ENCODE measurements at regions not wholly inside any gene's neighbourhood (a gene's known extent, or its start where the extent isn't known, plus 50 kb on each side); places are given as distances from the start of the nearest gene placed in this dataset.

GRCh38 chr5:168002116-168002515, 289.3 kb upstream of the WWC1 start:
- no peak overlapping the region for H3K4me3 ChIP-seq (ENCODE audit: low read depth, low read length)

DNA sequence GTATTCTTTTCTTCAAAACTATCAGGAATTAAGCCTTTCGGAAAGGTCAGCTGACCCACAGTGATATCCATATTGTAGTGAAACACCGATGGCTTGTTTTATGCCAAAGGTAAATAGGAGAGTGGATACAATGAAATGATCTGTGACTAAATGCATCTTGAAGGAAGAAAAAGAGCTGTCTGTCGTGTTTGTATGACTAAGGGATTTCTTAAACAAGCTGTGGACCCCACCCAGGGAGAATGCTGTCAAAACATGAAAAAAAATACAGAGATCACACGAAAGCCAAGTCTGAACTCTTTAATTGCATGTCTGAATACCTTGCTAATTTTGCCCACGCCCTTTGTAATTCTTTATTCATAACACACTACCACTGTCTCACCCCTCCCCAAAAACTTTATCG, 286.4 kb upstream of the WWC1 start:
- H3K4me3 ChIP-seq (ENCODE audit: low read depth, low read length): no peak overlapping the region

DNA sequence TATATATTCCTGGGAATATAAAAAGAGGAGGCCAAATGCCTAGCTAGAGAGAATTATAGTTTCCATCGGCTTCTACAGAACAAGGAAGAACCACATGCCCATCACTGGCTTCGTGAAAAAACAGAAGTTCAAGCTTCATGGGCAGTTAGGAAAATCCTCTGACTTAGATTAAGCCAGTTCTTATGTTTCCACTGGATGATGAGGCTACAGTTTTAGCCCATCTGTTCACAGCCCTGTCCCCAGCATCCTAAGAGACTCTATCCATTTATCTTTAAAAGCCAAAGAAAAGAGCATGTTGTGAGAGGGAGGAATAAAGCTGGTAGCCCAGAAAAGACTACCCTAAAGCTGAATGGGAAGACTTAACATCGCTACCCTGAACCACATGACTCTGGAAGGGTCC, 285.5 kb upstream of the WWC1 start:
- H3K4me3 ChIP-seq (ENCODE audit: low read depth, low read length): no peak overlapping the region

DNA sequence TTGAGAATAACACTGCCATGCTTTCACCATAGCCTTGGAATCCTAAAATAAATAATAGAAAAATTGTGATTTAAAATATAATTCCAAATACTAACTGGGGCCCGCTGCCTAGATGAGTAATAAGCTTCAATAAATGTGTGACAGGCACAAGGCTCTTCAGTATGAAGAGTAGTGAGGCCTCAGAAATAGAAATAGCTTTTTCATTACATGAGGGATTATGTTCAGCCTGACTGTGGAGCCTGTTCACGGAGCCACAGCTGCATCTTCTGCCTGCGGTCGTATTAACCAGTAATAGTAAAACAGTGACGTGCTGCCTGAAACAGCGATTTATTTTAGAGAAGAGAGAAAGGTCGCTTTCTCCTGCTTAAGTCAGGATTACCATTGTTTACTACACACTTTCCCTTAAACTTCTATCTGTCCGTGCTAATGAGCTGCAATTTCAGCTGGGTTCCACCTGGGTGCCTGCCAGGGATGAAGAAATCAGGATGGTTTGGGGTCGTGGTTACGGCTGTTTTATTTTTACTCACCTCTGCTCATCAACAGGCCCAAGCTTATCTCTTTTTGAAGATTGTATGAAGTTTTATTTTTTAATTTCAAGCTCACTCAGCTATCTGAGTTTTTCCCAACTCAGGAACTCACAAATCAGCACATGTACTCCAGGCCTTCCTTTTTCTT, 284.9 kb upstream of the WWC1 start:
- H3K4me3 ChIP-seq (ENCODE audit: low read depth, low read length): no peak overlapping the region

DNA sequence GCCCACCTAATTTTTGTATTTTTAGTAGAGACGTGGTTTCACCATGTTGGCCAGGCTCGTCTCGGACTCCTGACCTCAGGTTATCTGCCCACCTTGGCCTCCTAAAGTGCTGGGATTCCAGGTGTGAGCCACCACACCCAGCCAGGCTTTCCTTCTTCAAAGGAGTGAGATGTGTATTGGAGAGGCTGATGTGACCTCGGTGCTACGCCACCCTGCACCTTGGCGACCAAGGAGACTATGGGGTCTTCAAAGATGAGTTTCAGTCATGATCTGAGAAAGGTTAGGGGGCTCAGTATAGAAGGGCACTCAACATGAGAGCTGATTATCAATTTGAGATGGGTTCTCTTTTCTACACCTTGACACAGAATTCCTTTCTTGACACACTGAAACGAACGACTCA, 284.2 kb upstream of the WWC1 start:
- no peak overlapping the region for H3K4me3 ChIP-seq (ENCODE audit: low read depth, low read length)

- H3K4me3 ChIP-seq (ENCODE audit: low read depth, low read length): no peak overlapping the region
These were observed 282.9 kb upstream of the WWC1 start for GRCh38 chr5:168008555-168008954.

- H3K4me3 ChIP-seq (ENCODE audit: low read depth, low read length): no peak overlapping the region
These were observed 280.3 kb upstream of the WWC1 start for GRCh38 chr5:168011096-168011495.

DNA sequence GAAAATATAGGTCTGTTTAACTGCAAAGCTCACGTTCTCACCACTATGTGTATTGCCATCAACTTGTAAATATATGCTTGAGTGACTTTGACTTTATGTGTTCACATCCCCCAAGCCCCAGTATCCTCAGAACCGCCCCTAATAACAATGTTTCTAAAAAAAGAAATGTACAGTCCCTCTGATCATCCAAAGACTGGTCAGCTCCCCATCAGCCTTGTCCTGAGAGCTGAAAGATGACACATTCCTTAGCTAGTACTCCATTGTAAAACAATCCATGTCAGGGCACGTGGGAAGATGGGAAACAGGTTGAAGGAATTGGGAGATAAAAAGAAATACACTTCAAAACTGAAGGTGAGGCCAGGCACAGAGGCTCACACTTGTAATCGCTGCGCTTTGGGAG, 279.4 kb upstream of the WWC1 start:
- H3K4me3 ChIP-seq (ENCODE audit: low read depth, low read length): no peak overlapping the region

DNA sequence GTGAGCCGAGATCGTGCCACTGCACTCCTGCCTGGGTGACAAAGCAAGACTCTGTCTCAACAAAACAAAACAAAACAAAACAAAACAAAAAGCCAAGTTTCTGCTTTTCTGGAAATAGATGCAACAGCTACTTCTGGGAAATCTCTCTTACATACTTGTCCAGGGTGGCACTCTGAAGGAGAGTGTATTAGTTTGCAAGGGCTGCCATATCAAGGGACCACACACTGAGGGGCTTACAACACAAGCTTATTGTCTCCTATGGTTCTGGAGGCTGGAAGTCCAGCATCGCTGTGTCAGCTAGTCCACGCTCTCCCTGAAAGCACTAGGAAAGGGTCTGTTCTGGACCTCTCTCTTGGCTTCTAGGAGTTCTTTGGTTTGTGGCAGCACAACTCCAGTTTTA, 277.9 kb upstream of the WWC1 start:
- H3K4me3 ChIP-seq (ENCODE audit: low read depth, low read length): no peak overlapping the region

DNA sequence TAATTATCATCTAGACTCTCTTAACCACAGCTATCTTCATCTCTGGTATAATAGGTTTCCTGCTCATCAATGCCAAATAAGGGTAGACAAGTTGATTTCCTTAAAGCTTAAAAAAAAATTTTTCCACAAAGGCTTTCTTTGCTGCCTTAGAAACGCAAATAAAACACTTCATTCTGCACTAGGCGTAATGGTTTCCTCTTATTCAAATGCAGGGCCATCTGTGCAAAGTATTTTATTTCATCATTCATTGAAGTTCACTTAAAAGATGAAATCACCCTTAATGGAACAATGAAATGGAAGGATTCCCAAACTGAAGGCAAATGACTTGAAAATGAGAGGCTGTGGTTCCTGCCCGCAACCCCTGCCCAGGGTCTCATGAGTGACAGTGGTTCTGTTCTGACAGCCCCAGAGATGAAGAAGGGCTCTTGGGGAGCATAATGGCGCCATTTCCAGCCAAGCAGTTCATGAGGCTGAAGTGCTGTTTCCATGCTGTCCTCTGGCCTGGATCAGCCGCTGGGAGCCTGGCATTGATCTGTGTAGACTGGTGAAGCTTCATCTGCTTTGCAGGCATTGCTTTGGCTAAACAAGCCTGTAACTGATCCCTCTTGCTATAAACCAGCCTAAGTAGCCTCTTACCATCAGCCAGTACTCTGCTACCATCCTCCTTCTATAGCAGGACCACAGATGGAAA, 276.9 kb upstream of the WWC1 start:
- H3K4me3 ChIP-seq (ENCODE audit: low read depth, low read length): no peak overlapping the region

DNA sequence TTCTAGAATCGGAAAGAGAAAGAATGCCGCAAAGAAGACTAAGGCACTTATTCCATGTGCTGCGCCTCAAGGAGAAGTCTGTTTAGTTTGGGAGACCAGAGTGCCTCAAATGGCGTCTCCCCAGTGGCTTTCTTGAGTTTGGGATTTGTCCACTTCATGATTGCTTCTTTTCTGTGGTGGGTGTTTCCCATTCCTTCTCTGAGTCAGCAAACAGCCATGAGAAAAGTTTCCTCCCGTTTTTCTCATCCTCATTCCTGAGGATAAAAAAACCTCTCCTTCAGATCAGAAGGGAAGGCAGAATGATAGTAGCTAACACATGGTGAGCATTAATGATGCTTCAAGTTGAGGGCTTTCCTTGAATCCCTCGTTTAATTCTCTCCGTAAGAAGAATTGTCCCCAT, 275.9 kb upstream of the WWC1 start:
- no peak overlapping the region for H3K4me3 ChIP-seq (ENCODE audit: low read depth, low read length)

- no peak overlapping the region for H3K4me3 ChIP-seq (ENCODE audit: low read depth, low read length)
These were observed 274.1 kb upstream of the WWC1 start for GRCh38 chr5:168017313-168017712.

DNA sequence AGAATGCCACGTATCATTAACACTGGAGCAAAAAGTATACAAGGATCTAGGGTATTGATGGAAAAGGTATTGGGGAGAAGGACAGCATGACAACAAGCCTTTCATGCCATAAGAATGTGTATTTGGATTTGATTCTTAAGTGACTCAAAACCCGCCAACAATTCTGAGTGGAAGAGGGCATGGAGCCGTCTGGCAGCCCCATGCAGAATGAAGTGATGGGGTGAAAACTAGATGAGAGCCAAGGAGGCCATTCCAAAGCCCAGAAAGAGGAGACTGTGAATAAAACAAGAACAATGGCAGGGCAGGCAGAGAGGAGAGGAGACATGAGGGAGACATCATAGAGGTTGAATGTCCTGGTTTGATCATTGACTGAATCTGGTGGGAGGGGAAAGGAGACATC, 272.3 kb upstream of the WWC1 start:
- no peak overlapping the region for H3K4me3 ChIP-seq (ENCODE audit: low read depth, low read length)

GRCh38 chr5:168020542-168021294, 270.7 kb upstream of the WWC1 start:
- H3K4me3 ChIP-seq (ENCODE audit: low read depth, low read length): no peak overlapping the region

- H3K4me3 ChIP-seq (ENCODE audit: low read depth, low read length): no peak overlapping the region
These were observed 268.8 kb upstream of the WWC1 start for GRCh38 chr5:168022446-168023169.

- H3K4me3 ChIP-seq (ENCODE audit: low read depth, low read length): no peak overlapping the region
These were observed 268.3 kb upstream of the WWC1 start for GRCh38 chr5:168023191-168023590.

DNA sequence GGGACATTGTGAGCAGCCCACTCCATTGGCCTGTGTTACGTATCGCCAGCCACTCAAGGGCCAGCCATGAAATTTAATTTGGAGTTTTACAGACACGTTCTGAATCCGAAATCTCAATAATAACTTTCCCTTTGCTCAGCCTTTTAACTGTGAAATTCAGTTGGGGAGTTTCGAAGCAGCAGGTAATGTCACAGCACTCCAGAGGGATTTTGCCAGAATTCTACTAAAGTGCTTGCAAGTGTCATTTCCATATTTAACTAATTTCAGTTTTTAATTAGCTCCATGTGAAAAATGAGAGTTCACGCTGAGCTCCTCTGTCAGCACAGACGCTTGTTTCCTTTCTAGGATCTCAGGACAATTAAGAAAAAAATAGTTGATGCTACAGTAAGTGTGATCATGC, 267.1 kb upstream of the WWC1 start:
- H3K4me3 ChIP-seq (ENCODE audit: low read depth, low read length): no peak overlapping the region

DNA sequence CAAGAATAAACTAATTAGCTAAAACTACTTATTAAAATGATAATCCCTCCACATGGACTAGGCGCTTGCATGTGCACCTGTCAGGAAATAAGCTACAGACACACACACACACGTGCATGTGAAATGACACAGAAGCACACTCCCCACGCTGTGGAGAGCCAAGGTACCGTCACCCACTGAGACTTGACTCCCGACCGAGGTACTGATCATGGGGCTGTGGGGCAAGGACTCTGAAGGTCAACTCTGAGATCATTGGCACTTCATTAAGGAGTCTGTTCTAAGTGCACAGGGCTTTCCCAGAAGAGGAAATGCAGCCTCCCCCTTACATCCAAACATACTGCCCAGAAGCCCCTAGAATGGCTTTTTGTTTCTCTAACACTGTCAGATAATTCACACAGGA, 264.4 kb upstream of the WWC1 start:
- H3K4me3 ChIP-seq (ENCODE audit: low read depth, low read length): no peak overlapping the region

GRCh38 chr5:168030912-168031311, 260.5 kb upstream of the WWC1 start:
- no peak overlapping the region for H3K4me3 ChIP-seq (ENCODE audit: low read depth, low read length)

GRCh38 chr5:168031614-168032013, 259.8 kb upstream of the WWC1 start:
- H3K4me3 ChIP-seq (ENCODE audit: low read depth, low read length): no peak overlapping the region

GRCh38 chr5:168039039-168039438, 252.4 kb upstream of the WWC1 start:
- H3K4me3 ChIP-seq (ENCODE audit: low read depth, low read length): no peak overlapping the region

All from iPS-11a (cell line).